Hematopoietic multipotent progenitor cell treated with erythropoietin and hydrocortisone succinate and interleukin-3 and kit ligand, for 6 days (in vitro differentiated cells): ENCODE measurements at regions not wholly inside any gene's neighbourhood (a gene's known extent, or its start where the extent isn't known, plus 50 kb on each side); places are given as distances from the start of the nearest gene placed in this dataset.
"Not testable (repeated sequence)": the region's sequence is repeated elsewhere in the genome, so short reads cannot be mapped to it uniquely, and the experiment has no call there.

Experiments used
- DNase-seq: peaks from one replicate; pipeline ENCODE4 v3.0.0-alpha.2; 2015

- peak; percentile 41 for DNase-seq
These were observed 54.4 kb upstream of the JAK1 start for GRCh38 chr1:65020774-65021173.

- DNase-seq = peak; percentile 82
These were observed 55.4 kb upstream of the JAK1 start for GRCh38 chr1:65021795-65022194.

DNA sequence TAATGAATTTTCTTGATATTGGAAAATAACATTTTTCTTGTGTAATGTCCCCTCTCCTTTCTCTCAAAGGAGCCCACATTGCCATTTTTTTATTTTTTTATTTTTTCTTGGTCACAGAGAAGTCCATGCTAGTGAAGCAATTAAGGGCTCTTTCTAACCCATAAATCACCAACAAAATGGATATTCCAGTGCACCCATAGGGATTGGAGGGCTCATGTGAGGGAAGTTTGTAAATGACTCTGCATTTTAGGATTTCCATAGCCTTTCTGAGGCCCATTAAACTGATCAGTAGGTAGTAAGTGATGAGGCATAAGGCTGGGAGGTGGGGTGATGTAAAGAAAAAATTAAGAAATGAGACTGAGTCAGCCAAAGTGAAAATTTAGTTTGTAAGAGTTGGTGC, 55.9 kb upstream of the JAK1 start:
- DNase-seq = no peak

- no peak for DNase-seq
These were observed 59.4 kb upstream of the JAK1 start for GRCh38 chr1:65025794-65026193.

DNA sequence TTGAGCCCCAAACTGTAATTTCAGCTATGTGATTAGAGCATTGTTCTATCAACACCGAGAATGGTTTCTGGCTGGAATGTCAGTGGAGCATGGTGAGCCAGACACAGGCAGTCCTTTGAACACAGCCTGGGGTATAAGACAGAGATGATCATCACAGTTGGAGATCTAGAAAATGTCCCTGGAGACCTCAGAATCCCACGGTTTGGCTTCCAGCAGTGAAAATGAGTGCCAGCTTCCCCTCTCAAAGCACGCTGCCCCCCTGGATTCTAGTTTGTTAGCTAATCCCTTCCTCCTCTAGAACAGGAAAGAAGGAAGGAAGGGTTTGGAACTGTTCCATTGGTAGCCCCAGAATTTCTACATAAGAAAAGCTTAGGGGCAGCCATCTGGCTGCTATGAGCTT, 59.9 kb upstream of the JAK1 start:
- no peak for DNase-seq

DNA sequence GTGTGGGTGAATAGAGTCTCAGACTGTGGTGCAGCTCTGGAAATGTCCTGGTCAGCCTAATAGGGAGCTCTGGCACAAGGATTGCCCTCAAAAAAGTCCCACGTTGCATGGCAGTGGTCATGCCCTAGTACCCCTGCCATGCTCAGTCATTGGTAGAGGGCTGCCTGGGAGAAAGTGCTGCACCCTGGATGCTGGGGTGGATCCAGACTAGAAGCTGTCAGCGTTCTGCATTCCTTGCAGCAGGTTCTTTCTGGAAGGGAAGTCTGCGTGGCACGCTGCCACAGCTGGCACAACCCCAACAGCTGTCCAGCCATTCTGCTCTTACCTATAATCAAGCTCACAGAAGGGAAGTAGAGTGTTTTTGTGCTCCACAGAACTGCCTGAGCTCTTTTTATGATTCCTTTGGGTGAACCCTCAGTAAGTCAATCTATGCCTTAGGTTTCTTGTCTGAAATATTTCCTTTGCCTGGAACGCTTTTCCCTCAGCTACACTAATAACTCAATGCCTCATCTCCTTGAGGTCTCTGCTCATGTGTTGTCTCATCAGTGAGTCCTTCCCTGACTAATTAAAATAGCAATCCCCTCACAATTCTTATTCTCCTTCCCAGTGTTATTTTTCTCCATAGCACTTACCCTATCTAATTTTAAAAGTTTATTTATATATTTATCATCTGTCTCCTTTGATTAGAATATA, 61.5 kb upstream of the JAK1 start:
- DNase-seq = no peak

GRCh38 chr1:65029434-65029833, 63.1 kb upstream of the JAK1 start:
- DNase-seq = not testable (repeated sequence)

GRCh38 chr1:65034879-65035278, 68.5 kb upstream of the JAK1 start:
- DNase-seq = not testable (repeated sequence)

GRCh38 chr1:65036570-65037051, 70.3 kb upstream of the JAK1 start:
- DNase-seq = no peak

DNA sequence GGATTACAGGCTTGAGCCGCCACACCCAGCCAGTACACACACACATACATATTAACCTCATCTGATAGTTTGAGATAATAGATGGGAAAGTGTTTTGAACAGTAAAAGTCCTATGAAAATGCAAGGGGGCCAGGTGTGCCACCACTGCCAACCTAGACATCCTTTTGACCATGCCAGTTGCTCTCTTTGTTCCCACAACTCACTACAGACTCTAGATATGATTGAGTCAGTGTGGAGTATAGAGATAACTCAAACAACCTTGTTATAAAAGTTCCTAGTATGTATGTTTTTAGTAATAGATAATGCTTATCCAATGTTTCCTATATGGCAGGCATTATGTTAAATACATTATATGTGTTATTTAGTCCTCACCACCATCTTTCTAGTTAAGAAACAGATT, 72.7 kb upstream of the JAK1 start:
- peak; percentile 39 for DNase-seq

DNA sequence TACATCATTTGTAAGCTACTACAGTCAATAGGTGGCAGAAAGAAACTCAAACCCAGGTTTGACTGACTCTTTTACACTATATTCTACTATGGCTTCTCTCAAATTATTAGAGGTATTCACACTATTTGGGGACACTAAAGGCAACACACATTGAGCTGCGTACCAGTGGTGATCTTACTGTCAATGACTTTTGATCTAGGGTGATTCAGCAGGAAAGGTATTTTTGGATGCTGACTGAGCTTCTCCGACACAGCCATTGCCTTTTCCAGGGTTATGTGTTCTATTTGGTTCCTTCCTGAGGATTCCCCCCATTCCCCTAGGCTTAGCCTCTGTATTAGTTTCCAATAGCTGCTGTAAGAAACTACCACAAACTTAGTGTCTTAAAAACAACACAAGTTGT, 73.2 kb upstream of the JAK1 start:
- no peak for DNase-seq

- DNase-seq = no peak
These were observed 76.1 kb upstream of the JAK1 start for GRCh38 chr1:65042467-65042866.

- no peak for DNase-seq
These were observed 78.1 kb upstream of the JAK1 start for GRCh38 chr1:65044411-65044810.

DNA sequence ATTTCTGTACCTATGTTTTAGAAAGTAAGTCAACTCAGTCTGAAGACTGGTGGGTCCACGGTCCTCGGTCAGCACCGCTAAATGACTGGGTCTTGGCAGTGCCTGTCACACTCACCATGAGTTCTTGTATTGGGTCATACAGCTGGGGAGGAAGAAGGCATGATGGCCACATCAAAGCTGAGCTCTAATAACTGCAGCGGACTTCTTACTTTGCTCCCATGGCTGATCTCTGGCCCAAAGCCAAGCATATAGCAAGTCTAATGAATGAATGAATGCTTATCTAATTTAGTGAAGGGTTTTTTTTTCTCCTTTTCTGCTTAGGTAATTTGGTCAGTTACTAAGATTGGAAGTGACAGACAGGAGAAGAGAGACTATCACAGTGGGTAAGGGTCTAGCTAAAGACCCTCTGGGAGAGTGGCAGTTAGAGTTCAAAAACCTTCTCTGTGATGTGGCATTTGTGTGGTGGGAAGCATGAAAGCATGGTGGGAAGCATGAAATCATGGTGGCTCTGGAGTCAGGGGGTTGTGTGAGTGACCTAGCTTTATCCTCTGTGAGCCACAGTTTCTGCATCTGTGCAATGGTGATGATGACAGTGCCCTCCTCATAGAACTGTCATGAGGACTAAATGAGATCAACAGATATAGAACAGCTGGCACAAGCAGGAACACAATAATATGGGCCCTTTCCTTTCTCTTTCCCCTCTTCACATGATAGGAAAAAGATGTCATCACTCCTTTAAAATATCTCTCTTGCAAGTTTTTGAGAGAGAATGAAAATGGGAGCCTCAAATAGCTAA, 78.9 kb upstream of the JAK1 start:
- no peak for DNase-seq

GRCh38 chr1:65048335-65048734, 82.0 kb upstream of the JAK1 start:
- no peak for DNase-seq

DNA sequence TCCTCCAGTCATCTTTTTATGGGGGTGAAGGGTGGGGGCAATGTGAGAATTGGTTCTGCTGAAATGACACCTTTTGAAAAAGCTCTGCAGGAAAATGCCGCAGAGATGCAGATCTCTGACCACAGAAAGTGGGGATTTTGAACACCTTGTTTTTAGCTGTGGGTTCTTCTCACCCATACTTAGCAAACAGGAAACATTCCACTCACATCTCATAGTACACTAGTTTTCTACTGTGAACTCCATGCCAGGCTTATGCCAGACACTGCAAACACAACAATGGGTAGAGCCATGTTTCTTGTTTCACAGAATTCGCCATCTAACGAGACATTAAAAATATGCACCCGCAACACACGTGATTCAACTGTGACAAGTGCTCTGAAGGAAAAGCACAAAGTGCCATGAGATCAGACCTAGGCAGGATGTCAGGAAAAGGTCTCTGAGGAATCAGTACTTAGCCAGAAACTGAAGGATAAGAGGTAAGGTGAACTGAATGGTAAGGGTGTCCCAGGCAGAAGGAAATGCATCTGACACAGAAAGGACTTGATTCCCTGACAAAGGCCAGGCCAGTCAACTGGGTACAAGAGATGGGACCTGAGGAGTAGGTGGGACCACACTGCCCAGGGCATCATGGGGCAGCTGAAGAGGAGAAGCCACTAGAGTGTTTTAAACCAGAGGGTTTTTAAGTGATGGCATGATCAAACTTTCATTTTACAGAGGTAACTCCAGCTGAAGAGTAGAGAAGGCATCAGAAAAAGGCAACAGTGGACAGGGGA, 83.8 kb upstream of the JAK1 start:
- no peak for DNase-seq

DNA sequence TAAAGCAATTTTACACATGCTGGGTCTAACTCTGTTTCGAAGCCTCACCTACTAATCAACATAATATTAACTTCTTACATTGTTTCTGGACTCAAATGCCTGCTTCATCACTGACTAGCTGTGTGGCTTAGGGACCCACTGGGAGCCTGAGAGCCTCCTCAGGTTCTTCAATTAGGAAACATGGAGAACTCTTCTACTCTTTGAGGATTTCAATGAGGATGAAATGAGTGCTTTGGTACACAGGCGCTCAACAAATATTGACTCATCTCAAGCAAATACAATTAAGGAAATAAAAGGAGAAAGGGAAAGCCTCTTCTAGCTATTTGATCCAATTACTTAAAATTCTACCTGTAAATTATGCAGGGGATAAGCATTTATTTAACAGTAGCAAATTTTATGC, 84.4 kb upstream of the JAK1 start:
- no peak for DNase-seq

DNA sequence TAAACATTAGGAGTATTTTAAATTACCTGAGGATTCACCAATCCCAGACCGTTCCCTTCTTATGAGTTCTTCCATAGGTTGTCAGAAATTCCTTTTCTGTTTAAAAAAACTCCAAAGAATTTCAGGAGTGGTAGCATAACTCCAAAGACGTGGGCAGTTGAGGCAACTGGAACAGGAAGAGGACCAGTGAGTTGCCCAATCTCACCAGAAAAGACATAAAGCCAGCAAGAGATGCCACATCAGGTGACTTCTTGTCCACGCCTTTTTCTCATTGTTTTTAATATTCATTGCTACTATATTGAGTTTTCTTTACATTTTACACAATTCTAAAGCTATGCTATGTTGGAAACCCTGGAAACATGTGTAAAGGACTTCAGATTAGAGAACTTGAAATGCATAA, 88.1 kb upstream of the JAK1 start:
- DNase-seq = no peak

GRCh38 chr1:65055747-65056146, 89.4 kb upstream of the JAK1 start:
- DNase-seq = peak; percentile 44

DNA sequence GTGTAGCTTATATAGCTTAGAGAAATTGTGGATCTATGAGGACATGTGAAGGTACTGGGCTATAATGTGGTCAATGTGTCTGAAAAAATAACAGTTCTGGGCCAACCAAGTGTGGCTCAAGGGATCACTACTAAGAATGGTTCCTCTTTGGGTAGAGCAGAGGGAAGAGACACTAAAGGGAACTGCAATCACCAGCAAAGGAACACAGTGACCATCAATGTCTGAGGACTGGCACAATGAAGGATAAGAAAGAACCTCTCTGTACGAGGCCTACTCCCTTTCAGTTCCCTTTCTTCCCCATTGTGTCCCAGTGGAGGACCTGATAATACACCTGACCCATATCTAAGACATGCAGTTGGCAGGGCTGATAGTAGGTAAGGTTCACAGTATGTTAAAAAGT, 89.9 kb upstream of the JAK1 start:
- peak; percentile 33 for DNase-seq

- DNase-seq = no peak
These were observed 90.5 kb upstream of the JAK1 start for GRCh38 chr1:65056866-65057265.

GRCh38 chr1:65059930-65060538, 88.0 kb upstream of the AK4 start:
- DNase-seq = peak; percentile 78

GRCh38 chr1:65062339-65062738, 85.7 kb upstream of the AK4 start:
- DNase-seq = no peak
